ENCODE measurements at regions not wholly inside any gene's neighbourhood (a gene's known extent, or its start where the extent isn't known, plus 50 kb on each side); places are given as distances from the start of the nearest gene placed in this dataset.

GRCh38 chr2:15028406-15028805, 395.9 kb downstream of the LRATD1 start:
- TF ChIP-seq ELK1 (IDR thresholded peaks at IDR 0.05; ENCODE audit: low read depth, low read length), result no peak
- TF ChIP-seq REST (IDR thresholded peaks at IDR 0.05; ENCODE audit: low read depth, low read length), result no peak
- no peak for TF ChIP-seq ZNF384 (IDR thresholded peaks at IDR 0.05; ENCODE audit: borderline replicate concordance, low read depth, low read length)
- no peak for TF ChIP-seq SMAD5 (IDR thresholded peaks at IDR 0.05; ENCODE audit: low read depth)
- no peak for TF ChIP-seq POLR2AphosphoS5 (IDR thresholded peaks at IDR 0.05; ENCODE audit: low read length)

Data from GM12878 (cell line).